Stimulated activated CD4-positive, alpha-beta T cell treated with anti-CD3 and anti-CD28 coated beads, Interleukin-12 subunit alpha, Interleukin-12 subunit beta, amount 100 ng/mL, for 4 hours (primary cell): ENCODE measurements at regions not wholly inside any gene's neighbourhood (a gene's known extent, or its start where the extent isn't known, plus 50 kb on each side); places are given as distances from the start of the nearest gene placed in this dataset.
"Not testable (repeated sequence)": the region's sequence is repeated elsewhere in the genome, so short reads cannot be mapped to it uniquely, and the experiment has no call there.

Experiments used
- DNase-seq: peaks from one replicate; pipeline ENCODE4 v3.0.0-alpha.2; 2020

- no peak for DNase-seq
These were observed 714.2 kb downstream of the SLC6A15 start for GRCh38 chr12:84198294-84198946.

GRCh38 chr12:84191779-84192178 is 720.8 kb downstream of the SLC6A15 start:
- no peak for DNase-seq

- no peak for DNase-seq
These were observed 726.2 kb downstream of the SLC6A15 start for GRCh38 chr12:84186433-84186832.

- no peak for DNase-seq
These were observed 729.0 kb downstream of the SLC6A15 start for GRCh38 chr12:84183576-84183975.

GRCh38 chr12:84174115-84174514 is 738.5 kb downstream of the SLC6A15 start:
- no peak for DNase-seq

- no peak for DNase-seq
These were observed 739.7 kb downstream of the SLC6A15 start for GRCh38 chr12:84172823-84173424.

GRCh38 chr12:84166812-84167211 is 745.8 kb downstream of the SLC6A15 start:
- no peak for DNase-seq

GRCh38 chr12:84165998-84166571 is 746.5 kb downstream of the SLC6A15 start:
- DNase-seq = no peak

- DNase-seq = no peak
These were observed 751.3 kb downstream of the SLC6A15 start for GRCh38 chr12:84161296-84161695.

GRCh38 chr12:84159260-84159659 is 753.3 kb downstream of the SLC6A15 start:
- no peak for DNase-seq

GRCh38 chr12:84157170-84157569 is 755.4 kb downstream of the SLC6A15 start:
- no peak for DNase-seq

GRCh38 chr12:84154991-84155930 is 757.3 kb downstream of the SLC6A15 start:
- DNase-seq = not testable (repeated sequence)

- DNase-seq = not testable (repeated sequence)
These were observed 758.1 kb downstream of the SLC6A15 start for GRCh38 chr12:84154439-84154990.

- DNase-seq = no peak
These were observed 762.4 kb downstream of the SLC6A15 start for GRCh38 chr12:84150201-84150600.

- DNase-seq = no peak
These were observed 764.3 kb downstream of the SLC6A15 start for GRCh38 chr12:84148335-84148734.

- DNase-seq = no peak
These were observed 775.7 kb downstream of the SLC6A15 start for GRCh38 chr12:84136862-84137367.

- no peak for DNase-seq
These were observed 776.9 kb downstream of the SLC6A15 start for GRCh38 chr12:84135586-84136279.

GRCh38 chr12:84134797-84135366 is 777.7 kb downstream of the SLC6A15 start:
- DNase-seq = no peak

GRCh38 chr12:84131076-84131475 is 781.5 kb downstream of the SLC6A15 start:
- no peak for DNase-seq

- DNase-seq = no peak
These were observed 784.2 kb downstream of the SLC6A15 start for GRCh38 chr12:84128117-84128991.

- DNase-seq = no peak
These were observed 788.4 kb downstream of the SLC6A15 start for GRCh38 chr12:84124211-84124610.
